Mesothelial cell of epicardium (in vitro differentiated cells): ENCODE measurements at regions not wholly inside any gene's neighbourhood (a gene's known extent, or its start where the extent isn't known, plus 50 kb on each side); places are given as distances from the start of the nearest gene placed in this dataset.

ENCODE experiments used
- DNase-seq, 2 experiments: peaks; one replicate each; pipeline ENCODE4 v3.0.0; 2021; ENCODE audit warnings: low spot score in 2 of 2; ENCODE audit not compliant: unreplicated experiment in 2 of 2
- H3K27ac Mint-ChIP-seq: 2 replicates; pipeline ENCODE4 v1.8.0; 2021; ENCODE audit warnings: mixed read lengths
- H3K27me3 Mint-ChIP-seq: 2 replicates; pipeline ENCODE4 v1.8.0; 2021; ENCODE audit warnings: low read depth, mixed read lengths
- H3K36me3 Mint-ChIP-seq: 2 replicates; pipeline ENCODE4 v1.8.0; 2021; ENCODE audit warnings: mixed read lengths
- H3K4me1 Mint-ChIP-seq: 2 replicates; pipeline ENCODE4 v1.8.0; 2021; ENCODE audit warnings: mixed read lengths
- H3K4me3 Mint-ChIP-seq: 2 replicates; pipeline ENCODE4 v1.8.0; 2021; ENCODE audit warnings: mild to moderate bottlenecking, moderate library complexity, mixed read lengths
- H3K9me3 Mint-ChIP-seq: 2 replicates; pipeline ENCODE4 v1.8.0; 2021; ENCODE audit warnings: mixed read lengths
- TF ChIP-seq, protein P1 (sequence below): fragments of 200-600 bp; sonication (generic); IDR thresholded peaks from one replicate; pipeline ENCODE4 v1.5.0; 2021; ENCODE audit warnings: antibody characterized with exemption; ENCODE audit not compliant: unreplicated experiment

DNA sequence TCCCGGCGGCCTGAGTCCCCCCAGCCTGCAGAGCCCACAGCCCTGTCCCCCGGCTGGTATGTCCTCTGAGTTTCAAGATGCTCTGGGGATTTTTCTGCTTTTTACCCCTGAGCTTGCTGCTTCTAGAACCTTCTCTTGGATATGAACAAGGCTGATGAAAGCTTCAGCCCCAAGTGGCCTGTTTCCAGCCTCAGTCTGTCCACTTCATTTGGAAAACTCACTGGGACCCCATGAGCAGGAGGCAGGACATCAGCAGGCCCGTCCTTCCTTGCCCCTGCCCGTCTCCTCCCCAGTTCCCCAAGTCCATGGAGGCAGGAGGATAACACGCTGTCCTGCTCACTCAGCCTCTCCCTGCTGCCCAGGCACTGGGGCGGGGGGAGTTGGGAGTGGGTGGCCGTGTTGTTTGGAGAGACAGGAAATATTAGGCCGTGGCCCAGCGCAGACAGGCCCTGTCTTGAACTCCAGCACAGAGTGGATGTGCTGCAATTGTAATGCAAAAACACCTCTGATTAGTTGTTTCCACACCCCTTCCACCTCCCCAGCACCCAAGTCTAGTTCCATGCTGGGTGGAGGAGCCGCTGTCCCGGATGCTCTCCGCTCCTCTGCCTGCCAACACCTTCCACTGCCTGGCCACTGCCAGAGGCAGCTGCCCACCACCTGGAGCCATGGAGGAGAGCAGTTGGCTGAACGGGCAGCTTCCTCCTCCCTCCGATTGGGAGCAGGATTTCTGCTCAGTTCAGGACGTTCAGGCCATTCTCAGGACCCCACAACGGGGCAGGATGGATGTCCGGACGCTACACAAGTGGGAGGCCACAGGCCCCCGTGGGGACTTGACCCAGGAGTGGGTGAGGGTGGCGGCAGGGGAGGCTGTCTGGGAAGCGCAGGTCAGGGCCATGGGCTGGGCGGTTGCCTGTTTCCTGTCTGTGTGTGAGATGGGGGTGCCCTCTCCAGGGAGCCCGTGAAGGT lies 216.9 kb upstream of the GSE1 start:
- no peaks in the 10 kb centered on the region for H3K27me3 Mint-ChIP-seq
- no peak overlapping the region for H3K4me3 Mint-ChIP-seq
- peak; percentile 23 to 54 for DNase-seq

DNA sequence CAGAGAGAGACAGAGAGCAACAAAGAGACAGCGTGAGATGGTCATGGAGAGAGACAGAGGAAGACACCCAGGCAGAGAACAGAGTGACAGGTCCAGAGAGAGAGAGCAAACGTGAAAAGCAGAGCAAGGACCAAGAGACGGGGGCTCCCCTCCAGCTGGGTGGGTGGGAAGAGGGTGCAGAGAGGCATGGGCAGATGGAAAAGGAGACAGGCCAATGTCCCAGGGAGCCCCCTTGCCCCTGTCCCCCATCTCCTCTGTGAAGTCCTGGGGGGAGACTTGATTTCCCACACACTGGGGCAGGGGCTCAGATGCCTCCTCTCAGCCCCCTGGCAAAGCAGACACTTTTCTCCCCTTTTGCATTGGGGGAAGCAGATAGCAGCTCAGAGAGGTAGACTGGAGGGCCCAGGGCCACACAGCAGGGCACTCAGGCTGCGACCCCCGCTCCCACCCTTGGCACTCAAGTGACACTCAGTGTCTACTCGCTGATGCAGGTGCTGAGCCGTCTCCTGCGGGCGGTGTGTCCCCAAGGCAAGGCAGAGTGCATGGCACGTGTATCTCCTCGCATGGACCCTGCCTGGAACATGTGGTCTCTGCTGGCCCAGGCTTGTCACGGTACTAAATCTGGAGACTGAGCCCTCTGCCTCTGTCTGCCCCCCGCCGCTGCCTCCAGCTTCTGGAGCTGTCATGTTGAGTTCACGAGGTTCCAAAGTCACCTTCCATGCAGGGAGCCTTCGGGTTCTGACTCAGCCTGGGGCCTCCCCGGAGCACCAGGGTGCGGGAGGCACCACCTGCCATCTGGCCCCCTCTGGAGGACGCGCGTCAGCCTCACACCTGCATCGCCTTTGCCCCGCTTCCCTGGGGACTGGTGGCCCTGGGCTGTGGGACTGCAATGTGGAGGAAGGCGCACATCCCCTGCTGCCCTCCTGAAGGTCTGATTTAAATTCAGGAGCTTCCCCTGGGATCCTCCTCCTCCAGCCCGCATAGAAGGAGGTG lies 215.9 kb upstream of the GSE1 start:
- H3K27me3 Mint-ChIP-seq = no peaks in the 10 kb centered on the region
- H3K27ac Mint-ChIP-seq = peak overlapping the region; percentile 90
- H3K4me1 Mint-ChIP-seq = peaks cover 40% of the 10 kb centered on the region
- TF ChIP-seq, protein P1, sequence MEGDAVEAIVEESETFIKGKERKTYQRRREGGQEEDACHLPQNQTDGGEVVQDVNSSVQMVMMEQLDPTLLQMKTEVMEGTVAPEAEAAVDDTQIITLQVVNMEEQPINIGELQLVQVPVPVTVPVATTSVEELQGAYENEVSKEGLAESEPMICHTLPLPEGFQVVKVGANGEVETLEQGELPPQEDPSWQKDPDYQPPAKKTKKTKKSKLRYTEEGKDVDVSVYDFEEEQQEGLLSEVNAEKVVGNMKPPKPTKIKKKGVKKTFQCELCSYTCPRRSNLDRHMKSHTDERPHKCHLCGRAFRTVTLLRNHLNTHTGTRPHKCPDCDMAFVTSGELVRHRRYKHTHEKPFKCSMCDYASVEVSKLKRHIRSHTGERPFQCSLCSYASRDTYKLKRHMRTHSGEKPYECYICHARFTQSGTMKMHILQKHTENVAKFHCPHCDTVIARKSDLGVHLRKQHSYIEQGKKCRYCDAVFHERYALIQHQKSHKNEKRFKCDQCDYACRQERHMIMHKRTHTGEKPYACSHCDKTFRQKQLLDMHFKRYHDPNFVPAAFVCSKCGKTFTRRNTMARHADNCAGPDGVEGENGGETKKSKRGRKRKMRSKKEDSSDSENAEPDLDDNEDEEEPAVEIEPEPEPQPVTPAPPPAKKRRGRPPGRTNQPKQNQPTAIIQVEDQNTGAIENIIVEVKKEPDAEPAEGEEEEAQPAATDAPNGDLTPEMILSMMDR = no peak
- no peaks in the 10 kb centered on the region for H3K36me3 Mint-ChIP-seq
- H3K9me3 Mint-ChIP-seq = no peaks in the 10 kb centered on the region
- no peak overlapping the region for H3K4me3 Mint-ChIP-seq
- peak; percentile 18 to 36 for DNase-seq

More for the DNA sequence above, 216.9 kb upstream of the GSE1 start:
- Mint-ChIP-seq H3K9me3 (no peaks in the 10 kb centered on the region), H3K36me3 (no peaks in the 10 kb centered on the region), H3K4me1 (peaks cover 39% of the 10 kb centered on the region), H3K27ac (peak overlapping the region; percentile 90)
- TF ChIP-seq, protein P1 = no peak

DNA sequence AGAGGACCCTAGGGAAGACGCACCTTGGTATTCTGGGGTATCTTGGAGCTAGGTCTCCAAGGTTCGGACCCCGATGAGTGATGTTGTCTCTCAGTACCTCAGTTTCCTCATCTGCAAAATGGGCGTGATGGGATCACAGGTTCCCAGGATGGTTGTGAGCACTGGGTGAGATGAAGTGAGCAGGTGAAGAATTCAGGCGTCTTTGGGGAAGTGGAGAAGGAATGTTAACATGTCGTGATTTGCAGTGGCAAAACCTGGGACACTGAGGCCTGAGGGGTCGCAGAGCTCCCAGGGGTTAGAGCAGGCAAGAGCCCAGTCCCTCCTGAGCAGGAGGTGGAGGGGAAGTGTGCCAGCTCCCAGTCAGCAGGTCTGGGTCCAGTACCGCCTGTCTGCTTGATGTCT lies 215.1 kb upstream of the GSE1 start:
- peak in 1 of 2 experiments; percentile 1 for DNase-seq
- no peaks in the 10 kb centered on the region for H3K9me3 Mint-ChIP-seq
- H3K27ac Mint-ChIP-seq = no peak overlapping the region
- H3K27me3 Mint-ChIP-seq = no peaks in the 10 kb centered on the region
- H3K4me3 Mint-ChIP-seq = no peak overlapping the region
- TF ChIP-seq, protein P1 = no peak
- H3K4me1 Mint-ChIP-seq = peaks cover 42% of the 10 kb centered on the region
- no peaks in the 10 kb centered on the region for H3K36me3 Mint-ChIP-seq

DNA sequence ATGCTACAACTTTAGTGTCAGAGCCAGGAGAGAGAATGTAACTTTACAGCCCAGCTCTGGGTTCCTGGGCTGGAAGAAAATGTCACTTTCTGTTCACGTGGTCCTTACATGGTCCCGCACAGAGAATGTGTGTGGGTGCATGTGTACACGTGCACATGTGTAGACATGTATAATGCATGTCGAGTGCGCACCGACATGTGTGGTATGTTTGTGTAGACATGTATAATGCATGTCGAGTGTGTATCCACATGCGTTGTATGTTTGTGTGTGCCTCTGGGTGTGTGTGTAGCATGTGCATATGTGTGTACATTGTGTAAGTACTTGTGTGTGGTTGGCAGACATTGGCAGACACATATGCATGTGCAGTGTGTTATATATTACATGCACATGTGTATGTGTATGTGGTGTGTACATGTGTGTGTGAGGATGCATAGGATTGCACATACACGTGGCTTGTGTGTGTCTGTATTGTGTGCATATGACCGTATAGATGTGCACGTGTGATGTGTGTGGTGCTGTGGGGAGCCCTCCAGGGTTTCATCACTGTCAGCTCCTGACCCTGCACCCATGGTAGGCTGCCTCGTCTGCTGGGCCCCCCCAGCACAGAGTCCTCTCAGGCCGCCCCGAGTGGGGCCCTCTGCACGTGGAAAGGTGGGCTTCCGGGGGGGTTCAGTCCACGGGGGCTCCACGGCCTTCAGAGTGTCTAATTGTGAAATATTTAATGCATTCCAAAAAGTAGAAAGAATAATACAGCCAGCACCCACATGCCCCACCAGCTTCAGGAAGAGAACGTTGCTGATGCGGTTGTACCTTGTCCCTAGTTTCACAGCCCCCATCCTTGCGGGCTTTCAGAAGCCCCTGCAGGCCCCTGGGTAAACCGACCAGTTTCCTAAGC lies 214.2 kb upstream of the GSE1 start:
- no peaks in the 10 kb centered on the region for H3K27me3 Mint-ChIP-seq
- TF ChIP-seq, protein P1 = no peak
- H3K9me3 Mint-ChIP-seq = no peaks in the 10 kb centered on the region
- H3K4me1 Mint-ChIP-seq = peaks cover 43% of the 10 kb centered on the region
- no peak overlapping the region for H3K27ac Mint-ChIP-seq
- DNase-seq = peak in 1 of 2 experiments; percentile 14
- no peak overlapping the region for H3K4me3 Mint-ChIP-seq
- no peaks in the 10 kb centered on the region for H3K36me3 Mint-ChIP-seq
